ENCODE measurements at regions not wholly inside any gene's neighbourhood (a gene's known extent, or its start where the extent isn't known, plus 50 kb on each side); places are given as distances from the start of the nearest gene placed in this dataset.
A peak's percentile ranks its signal among the peaks of the same experiment; 100 is the strongest.

- TF ChIP-seq ZBTB39 (CRISPR knock-in tag; IDR thresholded peaks at IDR 0.05) (no peak), ATF5 (CRISPR knock-in tag; IDR thresholded peaks at IDR 0.05; ENCODE audit: low read depth) (no peak), SAP130 (CRISPR knock-in tag; IDR thresholded peaks at IDR 0.05; ENCODE audit: low read depth) (peak; percentile 77), TCF7L2 (IDR thresholded peaks at IDR 0.05; ENCODE audit: low read depth, low read length) (peak; percentile 99), RARA (CRISPR knock-in tag; IDR thresholded peaks at IDR 0.05) (peak; percentile 97), KAT8 (CRISPR knock-in tag; IDR thresholded peaks at IDR 0.05) (peak; percentile 86), ZNF317 (CRISPR knock-in tag; IDR thresholded peaks at IDR 0.05) (no peak), HNRNPH1 (optimal IDR thresholded peaks at IDR 0.05; ENCODE audit: low read depth, low read length) (no peak), ZNF350 (CRISPR knock-in tag; IDR thresholded peaks at IDR 0.05; ENCODE audit: borderline replicate concordance, low read depth) (no peak), GMEB1 (CRISPR knock-in tag; IDR thresholded peaks at IDR 0.05; ENCODE audit: borderline replicate concordance) (peak; percentile 52; the same call in 1 of the 2 replicates), DR1 (CRISPR knock-in tag; IDR thresholded peaks at IDR 0.05) (no peak), ZNF777 (CRISPR knock-in tag; IDR thresholded peaks at IDR 0.05) (no peak), ZNF343 (CRISPR knock-in tag; IDR thresholded peaks at IDR 0.05) (no peak), ATM (IDR thresholded peaks at IDR 0.05; ENCODE audit: borderline replicate concordance) (no peak), E2F2 (CRISPR knock-in tag; IDR thresholded peaks at IDR 0.05; ENCODE audit: borderline replicate concordance) (no peak), CREB3 (CRISPR knock-in tag; IDR thresholded peaks at IDR 0.05) (no peak), ZNF484 (CRISPR knock-in tag; IDR thresholded peaks at IDR 0.05; ENCODE audit: borderline replicate concordance, low read depth) (no peak), FOXK1 (CRISPR knock-in tag; IDR thresholded peaks at IDR 0.05; ENCODE audit: borderline replicate concordance, low read depth) (peak; percentile 93), ZNF792 (CRISPR knock-in tag; IDR thresholded peaks at IDR 0.05) (no peak; the same call in 1 of the 2 replicates), PHF21A (CRISPR knock-in tag; IDR thresholded peaks at IDR 0.05) (peak; percentile 83), PAX8 (CRISPR knock-in tag; IDR thresholded peaks at IDR 0.05; ENCODE audit: borderline replicate concordance) (no peak), MED13 (CRISPR knock-in tag; IDR thresholded peaks at IDR 0.05) (peak; percentile 97), ZNF460 (CRISPR knock-in tag; IDR thresholded peaks at IDR 0.05; ENCODE audit: borderline replicate concordance) (no peak; the same call in 1 of the 2 replicates), NBN (conservative IDR thresholded peaks at IDR 0.05) (no peak)
- TF ChIP-seq, protein P1, sequence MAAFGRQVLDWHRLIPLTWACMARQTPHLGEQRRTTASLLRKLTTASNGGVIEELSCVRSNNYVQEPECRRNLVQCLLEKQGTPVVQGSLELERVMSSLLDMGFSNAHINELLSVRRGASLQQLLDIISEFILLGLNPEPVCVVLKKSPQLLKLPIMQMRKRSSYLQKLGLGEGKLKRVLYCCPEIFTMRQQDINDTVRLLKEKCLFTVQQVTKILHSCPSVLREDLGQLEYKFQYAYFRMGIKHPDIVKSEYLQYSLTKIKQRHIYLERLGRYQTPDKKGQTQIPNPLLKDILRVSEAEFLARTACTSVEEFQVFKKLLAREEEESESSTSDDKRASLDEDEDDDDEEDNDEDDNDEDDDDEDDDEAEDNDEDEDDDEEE (CRISPR knock-in tag; IDR thresholded peaks at IDR 0.05) = no peak
These were observed 639.6 kb downstream of the IRS1 start (continued) for GRCh38 chr2:226159875-226160479.
